ENCODE measurements at regions not wholly inside any gene's neighbourhood (a gene's known extent, or its start where the extent isn't known, plus 50 kb on each side); places are given as distances from the start of the nearest gene placed in this dataset.

GRCh38 chr2:12457831-12458230, 258.9 kb upstream of the TRIB2 start:
- Histone ChIP-seq H3K36me3 (ENCODE audit: control insufficient read depth in 4 of 4, insufficient read depth in 4 of 4, low read length in 4 of 4) (no peaks in the 10 kb centered on the region), H3K9me3 (ENCODE audit: control insufficient read depth in 4 of 4, insufficient read depth in 3 of 4, low read length in 3 of 4) (no peaks in the 10 kb centered on the region), H3K27me3 (ENCODE audit: control insufficient read depth in 3 of 3, insufficient read depth in 3 of 3, low read length in 2 of 3) (no peaks in the 10 kb centered on the region), H3K27ac (ENCODE audit: low read depth in 1 of 2, low read length in 1 of 2) (peak overlapping the region in 1 of 2 donors; percentile 22), H3K4me1 (ENCODE audit: control insufficient read depth in 5 of 5, insufficient read depth in 5 of 5, low read length in 5 of 5) (peaks cover 2 to 17% (median 10%) of the 10 kb centered on the region in 5 donors), H3K4me3 (no peak overlapping the region), H3K9ac (ENCODE audit: insufficient read depth in 1 of 2, low read length in 2 of 2) (no peak overlapping the region)
- TF ChIP-seq, protein P1, sequence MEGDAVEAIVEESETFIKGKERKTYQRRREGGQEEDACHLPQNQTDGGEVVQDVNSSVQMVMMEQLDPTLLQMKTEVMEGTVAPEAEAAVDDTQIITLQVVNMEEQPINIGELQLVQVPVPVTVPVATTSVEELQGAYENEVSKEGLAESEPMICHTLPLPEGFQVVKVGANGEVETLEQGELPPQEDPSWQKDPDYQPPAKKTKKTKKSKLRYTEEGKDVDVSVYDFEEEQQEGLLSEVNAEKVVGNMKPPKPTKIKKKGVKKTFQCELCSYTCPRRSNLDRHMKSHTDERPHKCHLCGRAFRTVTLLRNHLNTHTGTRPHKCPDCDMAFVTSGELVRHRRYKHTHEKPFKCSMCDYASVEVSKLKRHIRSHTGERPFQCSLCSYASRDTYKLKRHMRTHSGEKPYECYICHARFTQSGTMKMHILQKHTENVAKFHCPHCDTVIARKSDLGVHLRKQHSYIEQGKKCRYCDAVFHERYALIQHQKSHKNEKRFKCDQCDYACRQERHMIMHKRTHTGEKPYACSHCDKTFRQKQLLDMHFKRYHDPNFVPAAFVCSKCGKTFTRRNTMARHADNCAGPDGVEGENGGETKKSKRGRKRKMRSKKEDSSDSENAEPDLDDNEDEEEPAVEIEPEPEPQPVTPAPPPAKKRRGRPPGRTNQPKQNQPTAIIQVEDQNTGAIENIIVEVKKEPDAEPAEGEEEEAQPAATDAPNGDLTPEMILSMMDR (IDR thresholded peaks at IDR 0.05; ENCODE audit: control extremely low read depth, extremely low read depth), result no peak
- DNase-seq, result no peak
- no peak for ATAC-seq (ENCODE audit: insufficient read depth, low FRiP score)
- WGBS, 2 donors, result 52 to 85% methylated on average over 3 of the region's 3 CpGs

DNA sequence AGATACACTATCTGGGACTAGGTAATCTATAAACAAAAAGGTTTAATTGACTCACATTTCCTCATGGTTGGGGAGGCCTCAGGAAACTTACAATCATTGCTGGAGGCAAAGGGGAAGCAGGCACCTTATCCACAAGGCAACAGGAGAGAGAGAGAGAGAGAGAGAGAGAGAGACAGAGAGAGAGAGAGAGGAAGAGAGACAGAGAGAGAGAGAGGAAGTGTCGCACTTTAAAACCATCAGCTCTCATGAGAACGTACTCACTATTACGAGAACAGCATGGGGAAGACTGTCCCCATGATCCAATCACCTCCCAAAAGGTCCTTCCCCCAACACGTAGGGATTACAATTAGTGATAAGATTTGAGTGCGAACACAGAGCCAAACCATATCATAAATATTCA, 253.5 kb upstream of the TRIB2 start:
- H3K4me3 ChIP-seq, result no peak overlapping the region
- H3K27me3 ChIP-seq (ENCODE audit: control insufficient read depth in 3 of 3, insufficient read depth in 3 of 3, low read length in 2 of 3), result no peaks in the 10 kb centered on the region
- H3K9me3 ChIP-seq (ENCODE audit: control insufficient read depth in 4 of 4, insufficient read depth in 3 of 4, low read length in 3 of 4), result no peaks in the 10 kb centered on the region
- no peaks in the 10 kb centered on the region for H3K36me3 ChIP-seq (ENCODE audit: control insufficient read depth in 4 of 4, insufficient read depth in 4 of 4, low read length in 4 of 4)
- no peak overlapping the region for H3K27ac ChIP-seq (ENCODE audit: low read depth in 1 of 2, low read length in 1 of 2)
- DNase-seq (no peak), ATAC-seq (ENCODE audit: insufficient read depth, low FRiP score) (no peak)
- peaks cover 0 to 2% (median 0%) of the 10 kb centered on the region in 5 donors for H3K4me1 ChIP-seq (ENCODE audit: control insufficient read depth in 5 of 5, insufficient read depth in 5 of 5, low read length in 5 of 5)
- TF ChIP-seq, protein P1 (IDR thresholded peaks at IDR 0.05; ENCODE audit: control extremely low read depth, extremely low read depth), result no peak
- WGBS, 2 donors, result 23 to 59% methylated on average over 5 of the region's 5 CpGs
- no peak overlapping the region for H3K9ac ChIP-seq (ENCODE audit: insufficient read depth in 1 of 2, low read length in 2 of 2)

DNA sequence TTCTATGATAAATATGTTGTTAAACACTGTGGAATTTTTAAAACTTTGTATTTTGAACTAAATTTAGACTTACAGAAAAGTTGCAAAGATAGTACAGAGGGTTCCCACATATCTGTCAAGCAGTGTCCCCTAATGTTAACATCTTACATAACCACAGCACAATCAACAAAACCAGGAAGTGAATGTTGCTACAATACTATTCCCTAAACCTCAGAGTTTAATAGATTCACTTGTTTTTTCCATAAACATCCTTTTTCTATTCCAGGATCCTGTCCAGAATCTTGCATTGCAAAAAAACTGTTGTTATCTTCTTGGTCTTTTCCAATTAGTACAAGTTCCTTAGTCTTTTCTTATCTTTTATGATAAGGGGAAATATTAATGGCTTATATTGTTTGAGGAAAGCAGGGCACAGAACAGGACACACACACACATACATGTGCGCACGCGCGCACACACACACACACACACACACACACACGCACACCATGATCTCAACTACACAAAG, 251.1 kb upstream of the TRIB2 start:
- TF ChIP-seq, protein P1 (IDR thresholded peaks at IDR 0.05; ENCODE audit: control extremely low read depth, extremely low read depth), result no peak
- Histone ChIP-seq H3K27me3 (ENCODE audit: control insufficient read depth in 3 of 3, insufficient read depth in 3 of 3, low read length in 2 of 3) (no peaks in the 10 kb centered on the region), H3K9ac (ENCODE audit: insufficient read depth in 1 of 2, low read length in 2 of 2) (no peak overlapping the region), H3K4me1 (ENCODE audit: control insufficient read depth in 5 of 5, insufficient read depth in 5 of 5, low read length in 5 of 5) (peaks cover 0 to 2% (median 0%) of the 10 kb centered on the region in 5 donors), H3K9me3 (ENCODE audit: control insufficient read depth in 4 of 4, insufficient read depth in 3 of 4, low read length in 3 of 4) (no peaks in the 10 kb centered on the region), H3K4me3 (no peak overlapping the region), H3K27ac (ENCODE audit: low read depth in 1 of 2, low read length in 1 of 2) (no peak overlapping the region), H3K36me3 (ENCODE audit: control insufficient read depth in 4 of 4, insufficient read depth in 4 of 4, low read length in 4 of 4) (no peaks in the 10 kb centered on the region)
- 65 to 68% methylated on average over 5 of the region's 5 CpGs for WGBS, 2 donors
- no peak for ATAC-seq (ENCODE audit: insufficient read depth, low FRiP score)
- DNase-seq, result peak in 2 of 3 donors; percentile 45 to 56

DNA sequence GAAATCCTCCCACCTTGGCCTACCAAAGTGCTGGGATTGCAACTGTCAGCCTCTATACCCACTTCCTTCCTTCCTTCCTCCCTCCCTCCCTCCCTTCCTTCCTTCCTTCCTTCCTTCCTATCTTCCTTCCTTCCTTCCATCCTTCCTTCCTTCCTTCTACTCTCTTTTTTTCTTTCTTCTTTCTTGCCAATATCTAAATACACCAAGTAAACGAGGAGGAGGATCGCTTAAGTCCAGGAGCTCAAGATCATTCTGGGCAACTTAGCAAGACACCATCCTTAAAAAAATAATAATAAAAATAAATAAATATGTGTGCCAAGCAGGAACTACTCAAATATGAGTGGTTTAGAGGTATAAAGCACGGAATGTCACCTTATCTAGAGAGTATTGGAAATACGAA, 249.4 kb upstream of the TRIB2 start:
- Histone ChIP-seq H3K4me1 (ENCODE audit: control insufficient read depth in 5 of 5, insufficient read depth in 5 of 5, low read length in 5 of 5) (peaks cover 0 to 2% (median 0%) of the 10 kb centered on the region in 5 donors), H3K4me3 (no peak overlapping the region), H3K9ac (ENCODE audit: insufficient read depth in 1 of 2, low read length in 2 of 2) (no peak overlapping the region), H3K27ac (ENCODE audit: low read depth in 1 of 2, low read length in 1 of 2) (no peak overlapping the region), H3K36me3 (ENCODE audit: control insufficient read depth in 4 of 4, insufficient read depth in 4 of 4, low read length in 4 of 4) (no peaks in the 10 kb centered on the region), H3K9me3 (ENCODE audit: control insufficient read depth in 4 of 4, insufficient read depth in 3 of 4, low read length in 3 of 4) (no peaks in the 10 kb centered on the region), H3K27me3 (ENCODE audit: control insufficient read depth in 3 of 3, insufficient read depth in 3 of 3, low read length in 2 of 3) (no peaks in the 10 kb centered on the region)
- DNase-seq, result no peak
- TF ChIP-seq, protein P1 (IDR thresholded peaks at IDR 0.05; ENCODE audit: control extremely low read depth, extremely low read depth), result no peak
- 92 to 97% methylated on average over 4 of the region's 4 CpGs for WGBS, 2 donors
- no peak for ATAC-seq (ENCODE audit: insufficient read depth, low FRiP score)

Data from lung (tissue), 11 donors.